Anterior cingulate cortex (tissue), 58 donors: ENCODE measurements at regions not wholly inside any gene's neighbourhood (a gene's known extent, or its start where the extent isn't known, plus 50 kb on each side); places are given as distances from the start of the nearest gene placed in this dataset.
A peak's percentile ranks its signal among the peaks of the same experiment; 100 is the strongest.
"Not testable (repeated sequence)": the region's sequence is repeated elsewhere in the genome, so short reads cannot be mapped to it uniquely, and the experiment has no call there.

ENCODE experiments used
- DNase-seq, 58 donors: peaks; one replicate each; lab custom pipeline; 2025; lab: John Stamatoyannopoulos, UW

- no peak for DNase-seq
Measured at GRCh38 chr3:147333098-147333497, 73.2 kb downstream of the ZIC4 start.

GRCh38 chr3:147328711-147329110, 77.6 kb downstream of the ZIC4 start:
- DNase-seq, result no peak

- DNase-seq, result no peak
Measured at GRCh38 chr3:147324356-147324755, 82.0 kb downstream of the ZIC4 start.

- DNase-seq, result no peak
Measured at GRCh38 chr3:147318900-147319299, 87.4 kb downstream of the ZIC4 start.

GRCh38 chr3:147317080-147317479, 89.3 kb downstream of the ZIC4 start:
- not testable (repeated sequence) for DNase-seq

- no peak for DNase-seq
Measured at GRCh38 chr3:147313513-147313912, 92.8 kb downstream of the ZIC4 start.

GRCh38 chr3:147312786-147313280, 93.5 kb downstream of the ZIC4 start:
- DNase-seq, result no peak

- DNase-seq, result no peak
Measured at GRCh38 chr3:147311716-147312115, 94.6 kb downstream of the ZIC4 start.

GRCh38 chr3:147305533-147306250, 100.7 kb downstream of the ZIC4 start:
- no peak for DNase-seq

GRCh38 chr3:147304756-147305155, 101.6 kb downstream of the ZIC4 start:
- DNase-seq, result no peak

- DNase-seq, result no peak
Measured at GRCh38 chr3:147301781-147302180, 104.6 kb downstream of the ZIC4 start.

- no peak for DNase-seq
Measured at GRCh38 chr3:147299656-147300055, 106.7 kb downstream of the ZIC4 start.

GRCh38 chr3:147298511-147298982, 107.8 kb downstream of the ZIC4 start:
- DNase-seq, result no peak

GRCh38 chr3:147297761-147298350, 108.5 kb downstream of the ZIC4 start:
- no peak for DNase-seq

GRCh38 chr3:147287370-147287769, 119.0 kb downstream of the ZIC4 start:
- DNase-seq, result not testable (repeated sequence)

- no peak for DNase-seq
Measured at GRCh38 chr3:147269907-147270306, 136.4 kb downstream of the ZIC4 start.

GRCh38 chr3:147267434-147267833, 138.9 kb downstream of the ZIC4 start:
- DNase-seq, result no peak

- DNase-seq, result no peak
Measured at GRCh38 chr3:147257944-147258343, 148.4 kb downstream of the ZIC4 start.

- no peak for DNase-seq
Measured at GRCh38 chr3:147256739-147257138, 149.6 kb downstream of the ZIC4 start.

GRCh38 chr3:147246906-147247305, 159.4 kb downstream of the ZIC4 start:
- DNase-seq, result no peak

- DNase-seq, result peak in 1 of 58 donors; percentile 1
Measured at GRCh38 chr3:147245638-147246037, 160.7 kb downstream of the ZIC4 start.

GRCh38 chr3:147245022-147245421, 161.3 kb downstream of the ZIC4 start:
- not testable (repeated sequence) for DNase-seq
